Tibial nerve (tissue), 4 donors: ENCODE measurements at regions not wholly inside any gene's neighbourhood (a gene's known extent, or its start where the extent isn't known, plus 50 kb on each side); places are given as distances from the start of the nearest gene placed in this dataset.
"Not testable (repeated sequence)": the region's sequence is repeated elsewhere in the genome, so short reads cannot be mapped to it uniquely, and the experiment has no call there.

Experiments used
- DNase-seq, 2 donors: peaks; one replicate each; pipeline ENCODE4 v3.0.0-alpha.2; 2019; ENCODE audit warnings: low spot score in 2 of 2
- H3K27ac ChIP-seq, 4 donors: fragments of 200-600 bp; sonication (generic) in 3 of 4; one replicate each; pipeline ENCODE4 v1.5.1; 2017 to 2019; ENCODE audit warnings: mild to moderate bottlenecking in 1 of 4
- H3K27me3 ChIP-seq, 2 donors: fragments of 200-600 bp; sonication (generic) in 1 of 2; one replicate each; pipeline versions ENCODE4 v1.5.1 to v1.6.0; 2017 to 2019
- H3K36me3 ChIP-seq, 3 donors: fragments of 200-600 bp; sonication (generic); one replicate each; pipeline ENCODE4 v1.5.1; 2018 to 2019
- H3K4me1 ChIP-seq, 4 donors: fragments of 200-600 bp; sonication (generic) in 3 of 4; one replicate each; pipeline ENCODE4 v1.5.1; 2017 to 2019
- H3K4me3 ChIP-seq, 4 donors: fragments of 200-600 bp; sonication (generic) in 3 of 4; one replicate each; pipeline ENCODE4 v1.5.1; 2017 to 2019; ENCODE audit warnings: mild to moderate bottlenecking in 1 of 4, moderate library complexity in 1 of 4
- H3K9me3 ChIP-seq, 4 donors: fragments of 200-600 bp; sonication (generic) in 3 of 4; one replicate each; pipeline ENCODE4 v1.5.1; 2017 to 2019
- CTCF ChIP-seq, 5 experiments: fragments of 200-600 bp in 3 of 5; fragments of 450-650 bp in 2 of 5; sonication (generic) in 3 of 5; IDR thresholded peaks; one replicate each; pipeline ENCODE4 v1.5.1; 2016 to 2019; ENCODE audit warnings: antibody characterized with exemption in 5 of 5, mild to moderate bottlenecking in 3 of 5, moderate library complexity in 2 of 5
- EP300 ChIP-seq, 2 donors: sonication (generic); formaldehyde crosslinking; IDR thresholded peaks; one replicate each; pipeline ENCODE4 v1.6.1; 2017; ENCODE audit warnings: antibody characterized with exemption in 2 of 2, mild to moderate bottlenecking in 1 of 2
- POLR2A ChIP-seq, 2 donors: fragments of 450-650 bp; IDR thresholded peaks; one replicate each; pipeline ENCODE4 v1.6.1; 2017; ENCODE audit warnings: antibody characterized with exemption in 2 of 2, mild to moderate bottlenecking in 2 of 2, moderate library complexity in 2 of 2
- WGBS, 2 donors: methylation state at CpG; one replicate each; pipeline ENCODE4 v1.1.5; 2018; 5-methylcytosine and 5-hydroxymethylcytosine counted together

DNA sequence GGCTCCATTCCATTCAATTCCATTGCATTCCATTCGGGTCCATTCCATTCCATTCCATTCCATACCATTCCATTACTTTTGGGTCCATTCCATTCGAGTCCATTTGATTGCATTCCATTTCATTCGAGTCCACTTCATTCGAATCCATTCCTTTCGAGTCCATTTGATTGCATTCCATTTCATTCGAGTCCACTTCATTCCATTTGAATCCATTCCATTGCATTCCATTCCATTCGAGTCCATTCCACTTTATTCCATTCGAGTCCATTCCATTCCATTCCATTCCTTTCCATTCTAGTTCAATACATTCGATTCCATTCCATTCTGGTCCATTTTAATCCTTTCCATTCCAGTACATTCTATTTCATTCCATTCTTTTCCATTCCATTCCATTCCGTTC is 334.0 kb downstream of the ZNF33B start:
- DNase-seq = no peak
- WGBS, 2 donors = 79 to 80% methylated on average over 10 of the region's 10 CpGs
- no peaks in the 10 kb centered on the region for H3K27me3 ChIP-seq
- TF ChIP-seq CTCF (IDR thresholded peaks at IDR 0.05) (no peak), POLR2A (IDR thresholded peaks at IDR 0.05) (no peak), EP300 (IDR thresholded peaks at IDR 0.05) (no peak)
- peaks cover 0 to 98% (median 21%) of the 10 kb centered on the region in 4 donors for H3K9me3 ChIP-seq
- no peak overlapping the region for H3K27ac ChIP-seq
- H3K4me1 ChIP-seq = no peaks in the 10 kb centered on the region
- H3K36me3 ChIP-seq = no peaks in the 10 kb centered on the region
- H3K4me3 ChIP-seq = no peak overlapping the region

- H3K27ac ChIP-seq, H3K9me3 ChIP-seq, DNase-seq, H3K27me3 ChIP-seq, H3K4me1 ChIP-seq, H3K36me3 ChIP-seq, H3K4me3 ChIP-seq: not testable (repeated sequence)
- WGBS, 2 donors = 87 to 90% methylated on average over 21 of the region's 21 CpGs
These were observed 356.5 kb downstream of the ZNF33B start for GRCh38 chr10:42281896-42282295.

DNA sequence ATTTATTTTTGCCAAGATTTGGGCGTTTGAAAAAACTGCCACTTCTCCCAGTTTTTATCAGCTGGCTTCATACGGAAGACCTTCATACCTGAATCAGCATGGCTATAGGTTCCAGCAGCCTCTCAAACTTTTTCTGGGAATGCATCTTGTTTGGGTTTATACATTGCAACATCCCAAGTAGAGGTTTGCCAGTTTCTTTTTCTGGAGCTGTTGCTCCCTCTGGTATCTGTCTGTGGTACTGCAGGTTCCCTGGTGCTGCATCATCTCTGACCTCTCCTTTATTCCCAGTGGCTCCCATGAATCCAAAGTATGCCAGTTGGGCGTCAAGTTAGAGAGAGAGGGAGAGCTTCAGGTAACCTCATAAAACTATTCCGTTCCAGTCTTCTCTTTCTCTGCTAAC is 368.6 kb downstream of the ZNF33B start:
- H3K4me3 ChIP-seq, H3K27me3 ChIP-seq, H3K36me3 ChIP-seq, DNase-seq, H3K9me3 ChIP-seq, H3K4me1 ChIP-seq, H3K27ac ChIP-seq: not testable (repeated sequence)
- 30 to 47% methylated on average over 4 of the region's 4 CpGs for WGBS, 2 donors

DNA sequence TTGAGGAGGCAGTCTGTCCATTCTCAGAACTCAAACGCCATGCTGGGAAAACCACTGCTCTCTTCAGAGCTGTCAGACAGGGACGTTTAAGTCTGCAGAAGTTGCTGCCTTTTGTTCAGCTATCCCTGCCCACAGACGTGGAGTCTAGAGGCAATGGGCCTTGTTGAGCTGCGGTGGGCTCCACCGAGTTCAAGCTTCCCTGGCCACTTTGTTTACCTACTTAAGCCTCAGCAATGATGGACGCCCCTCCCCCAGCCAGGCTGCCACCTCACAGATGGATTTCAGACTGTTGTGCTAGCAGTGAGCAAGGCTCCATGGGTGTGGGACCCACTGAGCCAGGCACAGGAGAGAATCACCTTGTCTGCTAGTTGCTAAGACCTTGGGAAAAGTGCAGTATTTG is 375.1 kb downstream of the ZNF33B start:
- not testable (repeated sequence) for H3K36me3 ChIP-seq, DNase-seq, H3K27ac ChIP-seq, H3K4me3 ChIP-seq, H3K4me1 ChIP-seq, H3K27me3 ChIP-seq
- H3K9me3 ChIP-seq = peaks cover 0 to 21% (median 0%) of the 10 kb centered on the region in 4 donors
- 58 to 67% methylated on average over 1 to 6 of the region's 6 CpGs for WGBS, 2 donors

DNA sequence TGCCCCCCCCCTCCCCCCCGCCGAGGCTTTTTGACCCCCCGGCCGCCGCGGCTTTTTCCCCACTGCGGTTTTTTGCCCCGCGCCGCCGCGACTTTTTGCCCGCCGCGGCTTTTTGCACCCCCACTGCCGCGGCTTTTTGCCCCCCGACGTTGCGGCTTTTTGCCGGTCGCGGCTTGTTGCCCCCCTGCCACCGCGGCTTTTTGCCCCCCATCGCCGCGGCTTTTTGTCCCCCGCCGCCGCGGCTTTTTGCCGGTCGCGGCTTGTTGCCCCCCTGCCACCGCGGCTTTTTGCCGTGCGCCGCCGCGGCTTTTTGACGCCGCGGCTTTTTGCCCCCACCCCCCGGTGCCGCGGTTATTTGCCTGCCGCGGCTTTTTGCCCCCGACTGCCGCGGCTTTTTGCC is 395.4 kb downstream of the ZNF33B start:
- not testable (repeated sequence) for H3K4me3 ChIP-seq, H3K4me1 ChIP-seq, H3K27ac ChIP-seq, H3K27me3 ChIP-seq, H3K36me3 ChIP-seq, DNase-seq
- peaks cover 0 to 10% (median 0%) of the 10 kb centered on the region in 4 donors for H3K9me3 ChIP-seq
- 14 to 53% methylated on average over 3 to 33 of the region's 53 CpGs for WGBS, 2 donors

DNA sequence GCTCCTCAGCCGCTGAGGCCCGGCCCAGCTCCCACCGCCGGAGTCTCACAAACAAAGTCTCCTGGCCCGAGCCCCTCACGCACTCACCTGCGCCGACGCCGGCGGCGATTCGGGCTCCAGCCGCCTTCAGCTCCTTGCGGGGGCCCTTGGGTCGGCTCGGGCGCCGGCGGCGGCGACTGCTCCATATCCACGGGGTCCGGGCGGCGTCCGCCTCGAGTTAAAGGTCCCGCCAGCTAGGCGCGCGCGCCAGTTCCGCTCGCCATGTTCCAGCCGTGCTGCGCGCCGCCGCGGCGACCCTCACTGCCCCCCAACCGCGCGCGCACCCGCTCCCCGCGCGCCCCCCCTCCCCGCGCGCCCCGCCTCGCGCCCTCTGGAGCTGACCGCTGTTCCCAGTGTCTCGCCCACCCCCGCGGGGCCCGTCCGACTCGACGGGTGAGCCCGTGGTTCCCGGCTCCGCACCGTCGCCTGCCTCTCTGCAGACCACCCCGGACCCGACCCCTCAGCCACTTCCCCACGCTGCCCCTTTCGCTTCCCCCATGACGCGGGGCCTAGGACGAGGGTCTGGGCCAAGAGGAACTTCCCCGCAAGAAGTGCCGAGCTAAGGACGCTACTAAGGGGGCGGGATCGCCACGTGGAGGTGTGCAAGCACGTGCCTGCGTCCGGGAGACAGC is 396.1 kb downstream of the ZNF33B start:
- 29 to 49% methylated on average over 34 to 41 of the region's 85 CpGs for WGBS, 2 donors
- Histone ChIP-seq H3K27ac (no peak overlapping the region), H3K36me3 (no peaks in the 10 kb centered on the region), H3K4me3 (no peak overlapping the region), H3K4me1 (no peaks in the 10 kb centered on the region), H3K27me3 (no peaks in the 10 kb centered on the region), H3K9me3 (peaks cover 0 to 10% (median 0%) of the 10 kb centered on the region in 4 donors)
- no peak for TF ChIP-seq POLR2A (IDR thresholded peaks at IDR 0.05)
- TF ChIP-seq EP300 (IDR thresholded peaks at IDR 0.05) = no peak
- no peak for TF ChIP-seq CTCF (IDR thresholded peaks at IDR 0.05)
- DNase-seq = no peak

DNA sequence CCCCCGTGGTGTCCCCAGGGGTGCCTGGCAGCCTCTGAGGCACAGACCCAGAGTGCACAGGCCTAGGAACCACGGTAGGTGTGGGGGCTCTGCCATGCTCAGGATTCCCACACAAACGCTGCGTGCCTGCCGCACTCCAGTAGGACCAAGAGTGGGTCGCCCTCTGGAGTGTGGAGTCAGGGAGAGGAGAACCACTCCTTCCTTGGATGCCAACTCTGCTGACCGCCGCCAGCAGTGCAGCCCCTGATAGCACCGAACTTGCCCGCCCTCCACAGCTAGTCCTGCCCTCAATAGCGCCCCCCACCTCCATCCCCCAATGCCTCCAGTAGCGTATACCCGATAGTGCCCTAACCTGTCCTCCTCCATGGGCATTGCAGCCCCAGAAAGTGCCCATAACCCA is 402.0 kb downstream of the ZNF33B start:
- H3K4me1 ChIP-seq, H3K27ac ChIP-seq, DNase-seq, H3K4me3 ChIP-seq, H3K36me3 ChIP-seq, H3K27me3 ChIP-seq: not testable (repeated sequence)
- 91 to 94% methylated on average over 4 to 13 of the region's 13 CpGs for WGBS, 2 donors
- H3K9me3 ChIP-seq = peaks cover 0 to 22% (median 0%) of the 10 kb centered on the region in 4 donors

DNA sequence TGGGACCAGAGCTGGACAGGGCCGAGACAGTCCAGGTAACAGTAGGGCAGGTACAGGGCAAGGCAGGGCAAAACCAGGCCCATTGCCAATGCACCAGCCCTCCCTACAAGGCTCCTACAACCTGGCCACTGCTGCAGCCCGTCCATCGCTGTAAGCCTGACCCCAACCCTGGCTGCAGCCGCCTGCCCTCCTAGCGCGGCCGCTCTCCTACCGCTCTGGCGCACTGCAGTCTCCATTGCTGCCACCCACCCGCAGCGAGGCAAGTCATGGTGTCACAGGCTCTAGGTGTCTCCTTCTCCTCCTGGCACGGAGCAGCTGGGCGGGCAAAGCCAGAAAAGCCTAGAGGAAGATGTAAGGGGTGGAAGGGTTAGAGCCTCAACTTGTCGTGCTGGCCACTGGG is 402.6 kb downstream of the ZNF33B start:
- WGBS, 2 donors = 91 to 95% methylated on average over 7 to 13 of the region's 14 CpGs
- H3K9me3 ChIP-seq = peaks cover 0 to 22% (median 0%) of the 10 kb centered on the region in 4 donors
- H3K27me3 ChIP-seq, H3K4me3 ChIP-seq, H3K36me3 ChIP-seq, H3K4me1 ChIP-seq, DNase-seq, H3K27ac ChIP-seq: not testable (repeated sequence)

DNA sequence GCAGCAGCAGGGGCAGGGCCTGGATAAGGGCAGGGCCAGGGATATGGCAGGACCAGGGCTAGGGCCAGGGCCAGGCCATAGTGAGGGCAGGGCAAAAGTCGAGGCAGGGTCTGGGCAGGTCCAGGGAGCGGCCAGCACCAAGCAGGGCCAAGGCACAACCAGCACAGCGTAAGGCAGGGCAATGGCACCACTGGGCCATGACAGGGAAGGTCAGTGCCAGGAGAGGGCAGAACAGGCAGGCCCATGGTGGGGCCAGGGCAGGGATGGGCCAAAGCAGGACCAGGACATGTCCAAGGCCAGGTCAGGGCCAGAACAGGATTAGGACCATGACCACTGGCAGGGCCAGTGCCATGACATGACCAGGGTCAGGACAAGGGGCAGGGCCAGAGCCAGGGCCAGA is 403.1 kb downstream of the ZNF33B start:
- H3K36me3 ChIP-seq, DNase-seq, H3K27ac ChIP-seq, H3K4me3 ChIP-seq, H3K27me3 ChIP-seq, H3K4me1 ChIP-seq: not testable (repeated sequence)
- 60 to 87% methylated on average over 1 to 3 of the region's 3 CpGs for WGBS, 2 donors
- H3K9me3 ChIP-seq = peaks cover 0 to 22% (median 0%) of the 10 kb centered on the region in 4 donors

DNA sequence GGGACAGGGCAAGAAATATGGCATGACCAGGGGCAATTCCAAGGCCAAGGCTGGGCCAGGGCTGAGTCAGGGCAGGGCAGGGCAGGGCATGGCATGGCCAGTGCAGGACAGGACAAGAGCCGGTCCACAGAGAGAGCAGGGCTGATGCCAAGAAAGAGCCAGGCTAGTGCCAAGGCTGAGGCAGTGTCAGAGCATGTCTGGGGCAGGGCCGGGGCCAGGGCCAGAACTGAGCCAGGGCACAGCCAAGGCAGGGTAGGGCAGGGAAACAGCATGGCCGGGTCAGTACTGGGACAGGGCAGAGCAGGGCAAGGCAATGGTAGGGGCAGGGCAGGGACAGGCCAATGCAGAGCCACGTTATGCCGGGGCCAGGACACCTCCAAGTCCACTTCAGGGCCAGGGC is 403.9 kb downstream of the ZNF33B start:
- WGBS, 2 donors = 82 to 100% methylated on average over 2 to 5 of the region's 5 CpGs
- H3K4me1 ChIP-seq, H3K36me3 ChIP-seq, H3K27ac ChIP-seq, H3K4me3 ChIP-seq, H3K27me3 ChIP-seq, DNase-seq: not testable (repeated sequence)
- peaks cover 0 to 22% (median 0%) of the 10 kb centered on the region in 4 donors for H3K9me3 ChIP-seq

GRCh38 chr10:42233461-42234206 is 404.7 kb downstream of the ZNF33B start:
- 81 to 84% methylated on average over 6 to 8 of the region's 8 CpGs for WGBS, 2 donors
- not testable (repeated sequence) for H3K4me3 ChIP-seq, H3K27me3 ChIP-seq

More at GRCh38 chr10:42233461-42234206, 404.7 kb downstream of the ZNF33B start:
- peaks cover 0 to 25% (median 0%) of the 10 kb centered on the region in 4 donors for H3K9me3 ChIP-seq
- H3K27ac ChIP-seq, DNase-seq, H3K36me3 ChIP-seq, H3K4me1 ChIP-seq: not testable (repeated sequence)
